B cell (primary cell): ENCODE measurements at regions not wholly inside any gene's neighbourhood (a gene's known extent, or its start where the extent isn't known, plus 50 kb on each side); places are given as distances from the start of the nearest gene placed in this dataset.

ENCODE experiments used
- CTCF ChIP-seq: fragments of 200-600 bp; IDR thresholded peaks from one replicate; pipeline ENCODE4 v1.8.0; 2022; ENCODE audit warnings: antibody characterized with exemption, mild to moderate bottlenecking
- EZH2 ChIP-seq: IDR thresholded peaks from 2 replicates; pipeline ENCODE4 v1.6.1; 2012; ENCODE audit warnings: borderline replicate concordance, low read depth, mild to moderate bottlenecking, moderate library complexity, low read length; ENCODE audit not compliant: insufficient read depth, poor library complexity, severe bottlenecking

GRCh38 chrX:151801980-151802379 is 67.4 kb downstream of the CNGA2 start:
- TF ChIP-seq EZH2 (no peak), CTCF (no peak)
